Pancreas (tissue), 10 donors: ENCODE measurements at regions not wholly inside any gene's neighbourhood (a gene's known extent, or its start where the extent isn't known, plus 50 kb on each side); places are given as distances from the start of the nearest gene placed in this dataset.

Source experiments
- ATAC-seq, 4 donors: fragments of 200-7000 bp; cut with Tn5 transposase; one replicate each; pipeline versions ENCODE4 v1.8.0 to v1.9.1; 2020; ENCODE audit warnings: mild to moderate bottlenecking in 4 of 4, moderate library complexity in 4 of 4
- DNase-seq, 6 donors: peaks; one replicate each; pipeline ENCODE4 v3.0.0-alpha.2; 2020
- FAIRE-seq: peaks from 2 replicates; lab custom pipeline; 2012; peaks lifted over from hg19 to GRCh38; lab: Jason Lieb, UNC
- H3K27ac ChIP-seq, 4 donors: fragments of 200-600 bp; sonication (generic); 1 replicate in 3 of 4; 2 replicates in 1 of 4; pipeline versions ENCODE4 v1.5.0 to v1.8.0; 2020
- H3K27me3 ChIP-seq, 4 donors: fragments of 200-600 bp; one replicate each; pipeline ENCODE4 v1.8.0; 2021
- H3K36me3 ChIP-seq, 3 donors: fragments of 200-600 bp; sonication (generic) in 1 of 3; one replicate each; pipeline versions ENCODE4 v1.5.0 to v1.8.0; 2020 to 2021
- H3K4me1 ChIP-seq, 3 donors: fragments of 200-600 bp; one replicate each; pipeline ENCODE4 v1.8.0; 2021
- H3K4me3 ChIP-seq, 4 donors: fragments of 200-600 bp; sonication (generic) in 2 of 4; one replicate each; pipeline versions ENCODE4 v1.5.0 to v1.8.0; 2020 to 2021
- H3K9me3 ChIP-seq, 4 donors: fragments of 200-600 bp; one replicate each; pipeline ENCODE4 v1.8.0; 2021
- CTCF ChIP-seq, 4 donors: fragments of 200-600 bp; sonication (generic) in 3 of 4; IDR thresholded peaks; one replicate each; pipeline versions ENCODE4 v1.5.0 to v1.8.0; 2021; ENCODE audit warnings: antibody characterized with exemption in 4 of 4
- WGBS, 2 donors: extraction: QIAGEN DNeasy Blood & Tissue Kit; methylation state at CpG; one replicate each; pipeline ENCODE4 v1.1.7; 2013; 5-methylcytosine and 5-hydroxymethylcytosine counted together
- intact Hi-C, 3 donors: fragments of 100-400 bp; cut with DNase I; formaldehyde crosslinking; loops; one replicate each; pipeline versions ENCODE4 v1.11.1 to v1.14.2; 2022
- donor health status: healthy with polysubstance abuse.
- donor health status: DM: no; HTN: no; CAD: no; lungs with moderate emphysema.
- donor health status: DM: no; HTN: no; CAD: no.
- donor health status: control.
- donor health status: control.
- donor health status: Bipolar disorder and iron deficiency.
- donor health status: DM: yes; HTN: yes; CAD: no.
- donor health status: DM: no; HTN: no; CAD: no.
- donor health status: DM: no; HTN: no; CAD: no.
- donor health status: DM: yes; HTN: yes; CAD: no.

DNA sequence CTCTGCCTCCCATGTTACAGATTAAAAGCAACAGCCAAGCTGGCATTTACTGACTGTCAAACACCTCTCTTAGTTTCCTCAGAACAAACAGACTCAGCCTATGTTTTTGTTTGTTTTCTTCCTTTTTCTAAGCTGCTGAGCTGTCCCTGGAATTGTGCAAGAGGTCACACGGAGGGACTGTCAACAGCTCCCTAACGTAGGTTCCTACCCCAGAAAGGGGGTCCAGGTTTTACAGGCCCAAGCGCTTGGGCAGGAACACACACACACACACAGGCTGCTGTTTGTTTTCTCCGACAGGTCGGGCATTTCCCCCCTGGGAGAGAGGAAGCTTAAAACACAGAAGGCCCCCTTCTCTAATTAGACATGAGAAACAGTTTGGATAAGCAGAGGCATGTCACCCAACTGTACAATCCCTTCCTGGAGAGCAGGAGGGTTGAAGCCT, 739.6 kb upstream of the TBX3 start:
- H3K27me3 ChIP-seq = no peaks in the 10 kb centered on the region
- no peaks in the 10 kb centered on the region for H3K9me3 ChIP-seq
- intact Hi-C loops = no loop called here
- H3K27ac ChIP-seq = no peak overlapping the region
- no peak overlapping the region for H3K4me3 ChIP-seq
- ATAC-seq = no peak
- no peaks in the 10 kb centered on the region for H3K4me1 ChIP-seq
- no peak for TF ChIP-seq CTCF (IDR thresholded peaks at IDR 0.05)
- DNase-seq = no peak
- H3K36me3 ChIP-seq = no peaks in the 10 kb centered on the region
- no peak for FAIRE-seq
- 30% methylated on average over 5 of the region's 5 CpGs for WGBS, 2 donors

DNA sequence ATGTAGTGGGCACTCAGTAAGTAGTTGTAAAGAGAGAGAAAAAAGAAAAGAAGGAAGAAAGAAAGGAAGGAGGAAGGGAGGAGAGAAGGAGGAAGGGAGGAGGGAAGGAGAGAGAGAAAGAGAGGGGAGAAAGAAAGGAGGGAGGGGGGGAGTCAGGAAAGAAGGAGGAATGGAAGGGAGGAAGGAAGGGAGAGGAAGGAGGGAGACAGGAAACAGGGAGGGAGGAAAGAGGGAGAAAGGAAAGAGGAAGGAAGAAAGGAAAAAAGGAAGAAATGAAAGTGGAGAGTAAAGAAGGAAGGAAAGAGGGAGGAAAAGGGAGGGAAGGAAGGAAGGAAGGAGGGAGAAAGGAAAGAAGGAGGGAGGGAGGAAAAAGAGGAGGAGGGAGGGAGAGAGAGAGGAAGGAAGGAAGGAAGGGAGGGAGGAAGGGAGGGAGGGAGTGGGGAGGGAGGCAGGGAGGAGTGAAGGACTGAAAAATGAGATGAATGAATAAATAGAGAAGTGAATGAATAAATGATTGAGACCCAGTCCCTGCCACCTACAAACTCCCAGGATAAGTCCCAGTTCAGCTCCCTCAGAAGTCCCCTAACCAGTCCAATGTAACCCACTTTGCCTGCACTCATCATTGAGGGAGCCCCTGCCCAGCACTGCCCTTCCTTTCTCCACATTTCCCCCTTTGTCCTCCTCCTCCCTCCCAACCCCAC, 739.0 kb upstream of the TBX3 start:
- ATAC-seq (no peak), DNase-seq (no peak), FAIRE-seq (no peak)
- Histone ChIP-seq H3K27me3 (no peaks in the 10 kb centered on the region), H3K4me1 (no peaks in the 10 kb centered on the region), H3K9me3 (no peaks in the 10 kb centered on the region), H3K27ac (no peak overlapping the region), H3K36me3 (no peaks in the 10 kb centered on the region), H3K4me3 (no peak overlapping the region)
- TF ChIP-seq CTCF (IDR thresholded peaks at IDR 0.05) = no peak
- intact Hi-C loops = no loop called here

- DNase-seq (no peak), FAIRE-seq (no peak), ATAC-seq (no peak)
- H3K27ac ChIP-seq = no peak overlapping the region
- no peaks in the 10 kb centered on the region for H3K27me3 ChIP-seq
- intact Hi-C loops = no loop called here
- H3K36me3 ChIP-seq = no peaks in the 10 kb centered on the region
- no peaks in the 10 kb centered on the region for H3K9me3 ChIP-seq
- 30 to 33% methylated on average over 9 of the region's 9 CpGs for WGBS, 2 donors
- TF ChIP-seq CTCF (IDR thresholded peaks at IDR 0.05) = no peak
- H3K4me3 ChIP-seq = no peak overlapping the region
- H3K4me1 ChIP-seq = no peaks in the 10 kb centered on the region
Observed at GRCh38 chr12:115421796-115422709, 738.1 kb upstream of the TBX3 start.

- no peak for TF ChIP-seq CTCF (IDR thresholded peaks at IDR 0.05)
- intact Hi-C loops = no loop called here
- FAIRE-seq (no peak), DNase-seq (no peak), ATAC-seq (no peak)
- no peaks in the 10 kb centered on the region for H3K4me1 ChIP-seq
- no peaks in the 10 kb centered on the region for H3K9me3 ChIP-seq
- H3K36me3 ChIP-seq = no peaks in the 10 kb centered on the region
- no peaks in the 10 kb centered on the region for H3K27me3 ChIP-seq
- H3K4me3 ChIP-seq = no peak overlapping the region
- no peak overlapping the region for H3K27ac ChIP-seq
- 34 to 36% methylated on average over 1 of the region's 1 CpG for WGBS, 2 donors
Observed at GRCh38 chr12:115421350-115421749, 737.4 kb upstream of the TBX3 start.
